Left renal cortex interstitium (tissue), 4 donors: ENCODE measurements at regions not wholly inside any gene's neighbourhood (a gene's known extent, or its start where the extent isn't known, plus 50 kb on each side); places are given as distances from the start of the nearest gene placed in this dataset.
"Not testable (repeated sequence)": the region's sequence is repeated elsewhere in the genome, so short reads cannot be mapped to it uniquely, and the experiment has no call there.

Source experiments
- DNase-seq, 4 donors: peaks; one replicate each; pipeline ENCODE4 v3.0.0-alpha.2; 2013; ENCODE audit warnings: low read depth in 4 of 4, low spot score in 2 of 4, missing footprints in 1 of 4

DNA sequence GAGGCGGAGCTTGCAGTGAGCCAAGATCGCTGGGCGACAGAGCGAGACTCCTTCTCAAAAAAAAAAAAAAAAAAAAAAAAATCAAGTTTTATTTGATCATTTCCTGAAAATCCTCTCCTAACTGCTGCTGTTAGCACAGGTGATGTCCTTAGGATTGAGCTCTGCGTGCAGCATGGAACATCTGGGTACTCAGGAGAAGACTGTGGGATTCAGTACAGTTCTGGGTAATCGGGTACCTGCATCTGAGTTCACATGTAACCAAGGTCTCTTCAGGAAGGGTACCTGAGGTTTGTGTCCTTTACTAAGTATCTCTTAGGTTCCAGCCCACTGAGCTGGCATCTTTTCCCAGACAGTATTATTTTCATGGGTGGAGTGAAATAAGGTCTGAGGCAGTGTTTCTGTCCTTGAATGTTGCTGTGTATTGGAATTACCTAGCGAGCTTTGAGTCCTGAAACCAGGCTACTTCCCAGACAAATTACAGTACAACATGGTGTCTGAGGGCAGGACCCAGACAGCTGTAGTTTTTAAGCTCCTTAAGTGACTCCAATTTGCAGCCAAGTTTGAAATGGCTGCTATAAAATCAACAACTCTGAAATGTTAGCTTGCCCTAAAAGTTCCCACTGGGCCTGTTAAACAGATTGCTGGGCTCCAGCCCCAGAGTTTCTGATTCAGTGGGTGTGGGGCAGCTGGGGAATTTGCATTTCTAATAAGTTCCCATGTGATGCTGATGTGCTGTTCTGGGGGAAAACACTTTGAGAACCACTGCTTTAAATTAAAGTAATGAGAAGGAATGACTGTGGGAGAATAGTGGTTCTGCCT is 120.5 kb downstream of the PMAIP1 start:
- peak in 2 of 4 donors; percentile 15 to 17 for DNase-seq

DNA sequence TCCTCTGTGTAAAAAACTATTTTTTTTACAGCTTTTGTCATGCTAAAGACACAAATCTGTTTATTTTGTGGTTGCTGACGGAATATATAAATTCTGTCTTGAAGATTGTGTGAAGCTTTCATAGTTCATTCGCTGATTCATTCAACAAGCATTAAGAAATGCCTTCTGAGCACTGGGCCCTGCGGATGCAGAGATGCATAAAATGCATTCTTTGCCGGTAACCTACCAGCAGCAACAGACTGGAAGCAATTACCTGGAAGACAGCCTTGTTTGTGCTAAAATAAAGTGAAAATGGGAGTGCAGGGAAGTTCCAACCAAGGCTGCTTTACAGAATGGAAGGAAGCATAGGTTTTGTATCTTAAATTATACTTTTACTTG is 119.7 kb downstream of the PMAIP1 start:
- no peak for DNase-seq

DNA sequence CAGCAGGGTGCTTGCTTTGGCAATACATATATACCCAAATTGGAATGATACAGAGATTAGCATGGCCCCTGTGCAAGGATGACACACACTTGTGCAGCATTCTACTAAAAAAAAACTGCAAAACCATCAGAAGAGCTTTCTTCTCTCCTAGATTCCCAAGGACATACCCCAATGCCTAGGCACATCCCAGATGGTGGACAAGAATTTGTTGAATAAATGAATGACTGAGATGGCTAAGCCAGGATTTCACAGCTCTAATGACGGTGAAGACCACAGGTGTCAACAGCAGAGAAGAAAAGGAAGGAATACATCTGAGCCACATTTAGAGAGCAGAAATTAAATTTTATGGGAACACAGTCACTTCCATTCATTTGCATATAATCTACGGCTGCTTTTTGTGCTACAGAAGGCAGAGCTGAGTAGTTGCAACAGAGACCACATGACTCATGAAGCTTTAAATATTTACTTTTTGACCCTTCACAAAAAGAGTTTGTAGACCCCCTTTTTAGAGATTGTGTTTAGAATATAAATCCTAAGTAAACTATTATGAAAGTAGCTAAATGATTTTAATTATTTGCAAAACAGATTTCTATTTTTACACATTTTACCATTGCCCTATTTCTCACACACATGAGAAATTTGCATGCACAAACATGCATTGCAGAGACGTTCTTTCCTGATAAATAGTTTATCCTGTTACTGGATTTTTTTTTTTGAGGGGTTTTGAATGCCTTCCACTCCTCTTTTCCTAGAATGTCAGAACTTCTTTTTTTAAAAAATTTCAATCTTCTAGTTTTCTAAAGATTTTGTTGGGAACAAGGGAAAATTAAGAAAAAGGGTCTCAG is 119.0 kb downstream of the PMAIP1 start:
- DNase-seq = no peak

DNA sequence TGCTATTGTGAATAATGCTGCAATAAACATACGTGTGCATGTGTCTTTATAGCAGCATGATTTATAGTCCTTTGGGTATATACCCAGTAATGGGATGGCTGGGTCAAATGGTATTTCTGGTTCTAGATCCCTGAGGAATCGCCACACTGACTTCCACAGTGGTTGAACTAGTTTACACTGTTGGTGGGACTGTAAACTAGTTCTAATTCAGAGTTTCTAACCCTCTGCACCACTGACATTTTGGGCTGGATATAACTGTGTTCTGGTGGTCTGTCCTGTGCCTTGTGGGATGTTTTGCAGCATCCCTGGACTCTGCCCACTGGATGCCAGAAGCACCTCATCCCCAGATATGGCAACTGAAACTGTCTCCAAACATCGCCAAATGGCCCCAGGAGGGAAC is 118.3 kb downstream of the PMAIP1 start:
- DNase-seq = not testable (repeated sequence)

DNA sequence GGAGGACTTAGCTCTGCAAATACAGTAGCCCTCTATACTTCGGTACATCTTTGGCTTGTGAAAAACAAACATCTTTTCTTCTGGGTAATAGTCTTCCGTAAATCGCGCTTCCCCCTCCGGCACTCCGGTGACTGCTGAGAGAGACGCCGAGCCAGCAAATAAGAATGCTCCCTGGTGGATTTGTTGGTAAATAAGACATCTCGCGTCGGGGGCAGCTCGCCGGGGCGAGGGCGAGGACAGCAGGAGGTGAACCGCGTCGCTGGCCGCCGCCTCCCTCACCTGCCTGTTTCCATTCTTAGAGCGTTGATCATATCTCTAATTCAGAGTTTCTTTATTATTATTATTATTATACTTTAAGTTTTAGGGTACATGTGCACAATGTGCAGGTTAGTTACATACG is 117.6 kb downstream of the PMAIP1 start:
- no peak for DNase-seq

DNA sequence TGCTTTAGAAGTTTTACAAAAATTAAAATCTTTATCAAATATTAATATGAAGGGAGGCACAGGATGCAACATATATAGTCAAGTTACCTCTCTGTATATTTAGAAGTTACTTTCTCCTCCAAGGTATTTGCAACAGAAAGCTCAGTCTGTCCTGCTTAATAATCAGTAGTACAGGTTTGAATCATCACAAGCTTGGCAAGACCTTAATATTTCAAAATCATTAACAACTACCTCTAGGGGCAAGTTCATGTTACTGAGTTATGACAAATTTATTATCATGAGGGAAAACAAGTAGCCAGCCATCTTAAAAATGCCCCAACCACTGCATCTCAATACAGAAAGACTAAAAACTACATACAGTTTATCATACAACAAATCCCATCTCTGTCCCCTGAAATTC is 116.0 kb downstream of the PMAIP1 start:
- DNase-seq = not testable (repeated sequence)

DNA sequence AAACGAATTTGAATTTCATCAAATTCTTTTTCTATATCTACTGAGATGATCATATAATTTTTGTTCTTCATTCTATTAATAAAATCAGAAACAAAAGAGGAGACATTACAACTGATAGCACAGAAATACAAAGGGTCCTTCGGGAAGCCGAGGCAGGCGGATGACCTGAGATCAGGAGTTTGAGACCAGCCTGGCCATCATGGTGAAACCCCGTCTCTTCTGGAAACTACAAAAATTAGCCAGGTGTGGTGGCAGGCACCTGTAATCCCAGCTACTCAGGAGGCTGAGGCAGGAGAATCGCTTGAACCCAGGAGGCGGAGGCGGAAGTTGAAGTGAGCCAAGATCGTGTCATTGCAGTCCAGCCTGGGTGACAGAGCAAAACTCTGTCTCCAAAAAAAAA is 113.4 kb downstream of the PMAIP1 start:
- not testable (repeated sequence) for DNase-seq

DNA sequence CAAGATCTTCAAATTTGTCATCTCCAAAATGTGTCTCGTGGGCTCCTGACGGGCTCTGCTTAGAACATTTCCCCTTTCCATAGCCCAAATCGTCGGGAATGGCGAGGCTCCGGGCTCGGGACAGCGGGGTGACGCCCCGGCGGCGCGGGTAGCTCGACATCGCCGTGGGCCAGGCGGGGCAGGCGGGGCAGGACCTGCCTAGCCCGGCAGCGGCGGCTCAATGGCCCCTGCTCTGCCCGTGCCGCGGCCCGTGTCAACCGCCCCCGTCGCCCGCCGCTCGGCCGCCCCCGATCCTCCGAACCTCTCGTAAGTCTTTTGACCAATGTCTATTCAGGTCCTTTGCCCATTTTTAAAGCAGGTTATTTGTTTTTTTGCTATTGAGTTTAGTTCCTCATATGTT is 111.2 kb downstream of the PMAIP1 start:
- no peak for DNase-seq

DNA sequence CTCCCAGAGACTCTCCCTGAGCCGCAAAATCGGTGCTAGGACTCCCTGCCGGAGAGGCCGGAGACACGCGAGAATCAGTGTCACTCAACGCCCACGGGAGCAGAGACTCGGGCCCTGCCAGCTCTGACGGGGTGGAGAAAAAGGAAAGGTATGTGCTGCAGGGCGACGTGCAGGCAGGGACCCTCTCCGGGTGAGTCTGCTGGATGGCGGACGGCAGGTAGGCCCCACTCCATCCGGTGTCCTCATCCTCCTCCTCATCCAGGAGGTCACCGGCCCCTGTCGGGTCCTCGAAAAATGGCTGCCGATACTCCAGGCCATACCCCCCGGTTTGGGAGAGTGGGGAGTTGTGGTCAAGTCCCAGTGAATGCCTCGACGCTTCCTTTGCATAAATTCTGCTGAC is 110.7 kb downstream of the PMAIP1 start:
- no peak for DNase-seq

DNA sequence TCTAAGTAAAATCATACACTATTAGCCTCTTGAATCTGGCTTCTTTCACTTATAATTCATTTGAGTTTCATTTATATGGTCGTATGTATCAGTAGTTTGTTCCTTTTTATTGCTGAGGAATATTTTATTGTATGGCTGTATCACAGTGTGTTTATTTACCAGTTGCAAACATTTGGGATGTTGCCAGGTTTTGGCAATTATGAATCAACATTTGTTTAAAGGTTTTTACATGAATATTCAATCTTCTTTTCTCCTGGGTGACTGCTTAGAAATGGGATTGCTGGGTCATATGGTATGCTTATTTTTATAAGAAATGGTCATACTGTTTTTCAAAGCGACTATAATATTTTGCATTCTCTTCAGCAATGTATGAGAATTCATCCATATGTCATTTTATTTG is 107.9 kb downstream of the PMAIP1 start:
- DNase-seq = no peak

DNA sequence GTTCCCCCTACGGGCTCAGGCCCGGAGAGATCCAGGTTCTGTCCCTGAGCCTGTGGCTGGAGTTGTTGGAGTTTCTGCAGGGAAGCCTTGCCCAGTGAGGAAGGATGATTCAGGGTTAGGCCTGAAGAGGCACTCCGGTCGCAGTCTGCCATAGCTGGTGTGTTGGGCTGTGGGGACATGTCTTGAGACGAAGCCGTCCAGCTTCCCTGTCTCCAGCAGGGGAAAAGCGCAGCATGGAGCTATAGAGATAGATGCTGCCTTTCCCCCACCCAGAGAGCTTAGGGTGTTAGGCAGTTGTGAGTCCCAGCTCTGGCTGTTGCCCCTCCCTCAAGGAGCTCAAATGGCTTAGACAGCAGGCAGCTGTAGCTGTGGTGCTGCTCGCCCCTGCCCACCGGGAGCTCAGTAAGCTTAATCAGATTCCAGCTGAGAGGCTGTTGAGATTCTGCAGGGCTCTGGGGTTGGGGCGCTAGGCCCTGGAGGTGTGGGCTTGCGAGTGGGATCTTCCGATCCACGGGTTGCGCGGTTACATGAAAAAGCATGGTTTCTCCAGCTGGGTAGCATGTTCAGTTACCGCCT is 103.9 kb downstream of the PMAIP1 start:
- no peak for DNase-seq

DNA sequence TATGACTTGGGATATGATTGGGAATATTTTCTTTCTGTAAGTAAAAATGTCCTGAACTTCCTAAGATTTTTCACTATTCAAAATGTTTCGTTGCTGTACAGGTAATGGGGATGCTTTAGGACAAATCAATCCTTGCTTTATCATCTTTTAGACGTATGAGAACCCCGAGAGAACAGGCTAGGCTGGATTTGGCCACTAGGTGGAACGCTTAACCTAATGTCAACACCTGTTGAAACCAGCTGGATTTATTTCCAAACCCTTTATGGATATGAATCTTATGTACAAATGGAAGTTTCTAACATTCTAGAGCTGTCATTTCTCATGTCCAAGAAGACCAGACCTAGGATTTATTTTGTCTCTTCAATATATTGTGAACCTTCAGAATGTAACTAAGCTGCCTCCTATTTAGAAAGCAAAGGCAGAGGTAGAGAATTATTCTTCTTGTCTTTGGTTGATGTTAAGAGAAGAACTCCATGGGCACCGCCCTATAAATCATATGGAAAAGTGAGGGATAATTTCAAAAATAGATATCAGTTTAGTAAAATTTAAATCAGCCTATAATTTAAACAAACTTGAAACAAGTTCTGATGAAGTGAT is 96.7 kb downstream of the PMAIP1 start:
- no peak for DNase-seq

DNA sequence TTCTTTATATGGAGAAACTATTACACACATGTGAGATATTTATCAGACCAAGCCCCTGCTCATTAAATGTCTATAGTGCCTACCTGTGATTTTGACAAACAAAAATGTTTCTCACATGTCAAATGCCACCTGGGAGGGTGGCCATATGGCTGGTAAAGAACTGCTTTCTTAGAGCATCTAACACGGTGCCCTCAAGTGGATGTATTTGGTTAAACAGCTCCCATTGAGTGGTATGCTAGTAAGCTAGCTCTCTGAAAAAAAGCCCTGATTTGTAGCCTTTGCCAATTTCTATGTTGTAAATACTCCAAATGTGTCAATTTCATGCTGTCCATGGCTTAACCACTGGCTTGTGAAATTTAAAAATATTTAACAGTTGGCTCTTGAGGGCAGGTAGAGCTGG is 94.6 kb downstream of the PMAIP1 start:
- no peak for DNase-seq

DNA sequence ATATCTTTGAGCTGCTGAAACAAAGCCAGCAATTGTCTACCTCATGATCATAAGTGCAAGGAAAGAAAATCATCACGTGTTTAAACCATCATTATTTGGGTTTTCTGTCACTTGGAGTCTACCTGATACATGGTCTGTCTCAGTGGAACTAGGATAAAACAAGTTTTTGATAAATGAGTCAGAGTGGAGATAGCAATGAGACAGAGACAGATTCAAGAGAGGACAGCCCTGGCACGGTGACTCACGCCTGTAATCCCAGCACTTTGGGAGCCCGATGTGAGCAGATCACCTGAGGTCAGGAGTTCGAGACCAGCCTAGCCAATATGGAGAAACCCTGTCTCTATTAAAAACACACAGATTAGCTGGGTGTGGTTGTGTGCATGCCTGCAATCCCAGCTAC is 93.8 kb downstream of the PMAIP1 start:
- no peak for DNase-seq

DNA sequence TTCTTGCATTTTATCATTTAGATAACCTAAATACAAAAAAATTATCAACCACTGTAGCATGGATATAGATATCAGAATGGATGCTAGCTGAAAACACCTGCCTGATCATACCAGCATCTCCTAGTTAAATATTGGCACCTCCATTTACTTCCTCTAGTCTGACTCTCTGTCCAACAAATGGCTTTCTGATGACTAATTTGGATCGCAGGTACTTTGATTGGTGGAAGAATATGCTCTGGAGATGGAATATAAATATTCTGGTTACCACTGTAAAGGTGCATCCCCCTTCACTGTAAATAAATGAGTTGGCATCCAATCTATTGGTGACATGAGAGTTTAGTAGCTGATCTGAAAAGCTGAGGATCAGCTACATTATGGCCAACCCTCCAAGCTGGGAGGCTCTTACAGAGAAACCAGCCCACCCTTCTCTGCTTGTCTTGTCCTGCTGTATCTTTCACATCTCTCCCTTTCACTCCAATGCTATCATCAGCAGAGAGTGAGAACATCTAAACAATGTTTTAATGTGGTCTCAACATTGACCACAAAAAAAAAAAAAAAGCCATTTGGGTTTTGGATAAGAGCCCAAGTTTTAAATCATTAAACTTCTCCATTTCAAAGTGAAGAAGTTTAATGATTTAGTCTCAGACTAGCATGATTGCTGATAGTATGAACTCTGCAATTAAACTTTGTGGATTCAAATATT is 90.5 kb downstream of the PMAIP1 start:
- DNase-seq = no peak

DNA sequence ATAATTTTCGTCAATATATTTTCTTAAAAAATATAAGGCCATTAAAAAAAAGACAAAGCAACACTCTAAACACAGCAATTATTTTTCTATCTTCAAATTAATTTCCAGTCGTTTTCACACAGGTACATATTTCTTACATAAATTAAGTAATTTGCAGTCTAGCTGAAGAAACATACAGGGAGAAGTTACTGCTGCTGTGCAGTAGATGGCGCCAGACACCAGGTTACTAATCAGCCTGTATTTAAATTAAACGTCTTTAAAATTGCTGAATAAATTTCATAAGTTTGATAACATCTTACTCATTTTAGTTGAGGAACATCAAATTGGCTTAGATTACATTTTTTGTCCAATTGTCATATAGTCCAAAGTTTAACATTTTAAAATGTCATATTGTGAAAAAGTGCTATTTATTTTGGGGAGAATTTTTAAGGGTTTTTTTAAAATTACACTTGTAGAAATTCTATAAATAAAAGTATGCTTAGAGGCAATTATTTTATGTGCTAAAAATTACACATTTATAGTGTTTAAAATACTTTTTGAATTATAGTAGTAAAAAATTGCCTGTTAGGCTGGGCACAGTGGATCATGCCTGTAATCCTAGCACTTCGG is 88.4 kb downstream of the PMAIP1 start:
- DNase-seq = no peak

DNA sequence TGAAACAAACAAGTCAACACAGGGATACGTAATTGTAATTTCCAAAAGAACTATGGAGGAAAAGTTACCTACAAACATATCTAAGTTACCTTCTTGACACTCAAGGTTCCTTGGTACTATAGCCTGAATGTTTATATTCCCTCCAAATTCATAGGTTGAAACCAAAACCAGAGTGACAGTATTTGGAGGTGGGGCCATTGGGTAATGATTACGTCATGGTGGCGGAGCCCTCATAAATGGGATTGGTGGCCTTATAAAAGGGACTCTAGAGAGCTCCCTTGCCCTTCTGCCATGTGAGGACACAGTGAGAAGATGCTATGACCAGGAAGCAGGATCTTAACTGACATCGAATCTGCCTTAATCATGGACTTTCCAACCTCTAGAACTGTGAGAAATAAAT is 87.3 kb downstream of the PMAIP1 start:
- DNase-seq = no peak

DNA sequence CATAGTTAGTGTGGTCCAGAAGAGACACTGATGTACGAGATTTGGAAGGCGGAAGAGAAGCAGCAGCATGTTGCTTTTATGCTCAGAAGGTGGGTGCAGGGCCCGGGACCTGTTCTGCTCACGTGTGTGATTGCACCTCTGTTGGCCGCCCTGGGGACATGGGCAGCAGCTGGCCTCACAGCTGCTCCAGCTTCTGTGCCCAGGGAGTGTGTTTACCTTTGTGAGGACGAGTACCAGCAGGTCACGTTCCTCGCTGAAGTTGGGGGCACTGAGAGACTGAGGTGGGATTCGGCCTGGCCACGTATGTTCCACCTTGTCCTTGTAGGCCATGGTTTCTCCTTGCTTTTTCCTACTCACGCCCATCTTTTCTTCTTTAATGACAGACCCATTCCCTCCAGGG is 86.3 kb downstream of the PMAIP1 start:
- no peak for DNase-seq

DNA sequence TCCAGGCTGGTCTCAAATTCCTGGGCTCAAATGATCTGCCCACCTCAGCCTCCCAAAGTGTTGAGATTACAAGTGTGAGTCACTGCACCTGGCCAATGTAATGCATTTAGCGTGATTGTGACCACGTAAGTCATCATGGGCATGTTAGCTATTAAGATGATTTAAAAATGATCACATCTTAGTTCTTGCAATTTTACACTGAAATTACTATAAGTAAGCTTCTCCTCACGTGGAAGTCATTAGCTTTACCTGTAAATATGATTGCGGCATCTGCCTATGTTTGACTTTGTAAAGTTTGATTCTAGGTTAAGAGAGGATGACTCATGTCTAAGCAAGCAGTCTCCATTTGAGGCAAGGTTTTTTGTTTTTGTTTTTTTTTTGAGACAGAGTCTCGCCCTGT is 85.5 kb downstream of the PMAIP1 start:
- DNase-seq = no peak

DNA sequence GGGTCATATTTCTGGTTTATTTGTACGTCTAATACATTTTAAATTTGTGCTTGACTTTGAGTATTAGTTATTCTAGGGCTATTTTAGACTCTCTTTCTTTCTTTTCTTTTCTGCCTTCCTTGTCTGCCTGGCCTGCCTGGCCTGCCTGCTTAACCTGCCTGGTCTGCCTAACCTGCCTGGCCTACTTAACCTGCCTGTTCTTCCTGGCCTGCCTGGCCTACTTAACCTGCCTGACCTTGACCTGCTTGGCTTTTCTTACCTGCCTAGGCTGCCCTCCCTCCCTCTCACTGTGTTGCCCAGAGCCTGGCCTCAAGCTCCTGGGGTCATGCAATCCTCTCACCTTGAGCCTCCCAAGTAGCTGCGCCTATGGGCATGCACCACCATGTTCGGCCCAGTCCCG is 83.7 kb downstream of the PMAIP1 start:
- no peak for DNase-seq
